Uterus (tissue), 2 donors: ENCODE measurements at regions not wholly inside any gene's neighbourhood (a gene's known extent, or its start where the extent isn't known, plus 50 kb on each side); places are given as distances from the start of the nearest gene placed in this dataset.

Experiments
- CTCF ChIP-seq, 4 experiments: fragments of 200-600 bp in 2 of 4; fragments of 450-650 bp in 2 of 4; sonication (generic) in 2 of 4; IDR thresholded peaks; one replicate each; pipeline ENCODE4 v1.5.1; 2016 to 2019; ENCODE audit warnings: antibody characterized with exemption in 4 of 4, mild to moderate bottlenecking in 2 of 4, moderate library complexity in 1 of 4
- POLR2A ChIP-seq, 2 donors: fragments of 450-650 bp; IDR thresholded peaks; one replicate each; pipeline ENCODE4 v1.6.1; 2016; ENCODE audit warnings: antibody characterized with exemption in 2 of 2, mild to moderate bottlenecking in 1 of 2, moderate library complexity in 1 of 2

- TF ChIP-seq CTCF (IDR thresholded peaks at IDR 0.05) (no peak), POLR2A (IDR thresholded peaks at IDR 0.05) (no peak)
These were observed 157.5 kb upstream of the ZNF536 start for GRCh38 chr19:30214651-30215051.
